Panc1 (cell line): ENCODE measurements at regions not wholly inside any gene's neighbourhood (a gene's known extent, or its start where the extent isn't known, plus 50 kb on each side); places are given as distances from the start of the nearest gene placed in this dataset.

Experiments
- ATAC-seq: fragments of 200-7000 bp; cut with Tn5 transposase; 2 replicates; pipeline ENCODE4 v1.9.1; 2020; ENCODE audit warnings: mild to moderate bottlenecking, moderate library complexity
- BruUV-seq: library from RNA; stranded (reverse); fragments of 400-500 nt; replicated peaks from 2 replicates; lab custom pipeline; 2021; lab: Mats Ljungman, UMichigan
- CTCF ChIA-PET: fragments of 300-600 bp; sonication (Branson Sonifier 250); formaldehyde crosslinking; loops from one replicate; lab custom pipeline; 2022; ENCODE audit warnings: antibody characterized with exemption; lab: Charles Lee
- POLR2A ChIA-PET: fragments of 300-600 bp; sonication (Branson Sonifier 250); formaldehyde crosslinking; loops from one replicate; lab custom pipeline; 2022; ENCODE audit warnings: antibody characterized with exemption; lab: Charles Lee
- DNase-seq: peaks from one replicate; pipeline ENCODE4 v3.0.0-alpha.2; 2010; ENCODE audit warnings: low read depth, low spot score
- H3K27ac ChIP-seq: 2 replicates; pipeline ENCODE4 v1.5.1; 2011; ENCODE audit warnings: mild to moderate bottlenecking, low read length, inconsistent platforms
- H3K27me3 ChIP-seq: fragments of 200-500 bp; sonication (Bioruptor generic); 2 replicates; pipeline ENCODE4 v1.6.0; 2014; ENCODE audit warnings: low read length, inconsistent platforms; ENCODE audit not compliant: control insufficient read depth, insufficient read depth
- H3K36me3 ChIP-seq: fragments of 200-500 bp; sonication (Bioruptor generic); 2 replicates; pipeline ENCODE4 v1.5.1; 2014; ENCODE audit warnings: inconsistent platforms, mild to moderate bottlenecking, low read length, moderate library complexity; ENCODE audit not compliant: control insufficient read depth, insufficient read depth
- H3K4me1 ChIP-seq: 2 replicates; pipeline ENCODE4 v1.5.1; 2011; ENCODE audit warnings: inconsistent platforms, mild to moderate bottlenecking, low read length, moderate library complexity; ENCODE audit not compliant: control insufficient read depth, insufficient read depth
- H3K4me3 ChIP-seq, 2 experiments: 2 replicates each; pipeline ENCODE4 v1.5.1; 2011 to 2012; ENCODE audit warnings: low read depth in 2 of 2, low read length in 2 of 2, mild to moderate bottlenecking in 2 of 2, inconsistent platforms in 1 of 2, moderate library complexity in 1 of 2
- H3K9me3 ChIP-seq: fragments of 200-500 bp; sonication (Bioruptor generic); 2 replicates; pipeline ENCODE4 v1.5.1; 2014; ENCODE audit warnings: low read depth, mild to moderate bottlenecking, inconsistent platforms, low read length, moderate library complexity; ENCODE audit not compliant: control insufficient read depth, insufficient read depth
- POLR2AphosphoS5 ChIP-seq: IDR thresholded peaks from 2 replicates; pipeline ENCODE4 v1.6.1; 2012; ENCODE audit warnings: mild to moderate bottlenecking, low read depth, low read length, moderate library complexity
- SIN3A ChIP-seq: IDR thresholded peaks from 2 replicates; pipeline ENCODE4 v1.6.1; 2012; ENCODE audit warnings: low read depth, mild to moderate bottlenecking, low read length, moderate library complexity, borderline replicate concordance; ENCODE audit not compliant: insufficient read depth
- TCF7L2 ChIP-seq: IDR thresholded peaks from 2 replicates; pipeline ENCODE4 v1.6.1; 2011; ENCODE audit warnings: mild to moderate bottlenecking, low read depth, low read length, inconsistent platforms
- in situ Hi-C: cut with HindIII; loops from 2 replicates; pipeline ENCODE4 v1.10.0; 2016; ENCODE audit warnings: low sequenced_read_pairs, low pct_unique_long_range_greater_than_20kb
- intact Hi-C: fragments of 100-400 bp; cut with micrococcal nuclease; formaldehyde crosslinking; loops from one replicate; pipeline ENCODE4 v1.10.0; 2022; ENCODE audit not compliant: unreplicated experiment
- TF ChIP-seq, protein P1 (sequence below): fragments of 450-650 bp; IDR thresholded peaks from 2 replicates; pipeline ENCODE4 v1.5.1; 2017; ENCODE audit warnings: mild to moderate bottlenecking
- TF ChIP-seq, protein P2 (sequence below), 2 experiments: IDR thresholded peaks; 2 replicates each; pipeline ENCODE4 v1.6.1; 2011 to 2012; ENCODE audit warnings: low read depth in 2 of 2, control low read depth in 1 of 2, low read length in 1 of 2, mild to moderate bottlenecking in 1 of 2, moderate library complexity in 1 of 2; ENCODE audit not compliant: insufficient read depth in 1 of 2

DNA sequence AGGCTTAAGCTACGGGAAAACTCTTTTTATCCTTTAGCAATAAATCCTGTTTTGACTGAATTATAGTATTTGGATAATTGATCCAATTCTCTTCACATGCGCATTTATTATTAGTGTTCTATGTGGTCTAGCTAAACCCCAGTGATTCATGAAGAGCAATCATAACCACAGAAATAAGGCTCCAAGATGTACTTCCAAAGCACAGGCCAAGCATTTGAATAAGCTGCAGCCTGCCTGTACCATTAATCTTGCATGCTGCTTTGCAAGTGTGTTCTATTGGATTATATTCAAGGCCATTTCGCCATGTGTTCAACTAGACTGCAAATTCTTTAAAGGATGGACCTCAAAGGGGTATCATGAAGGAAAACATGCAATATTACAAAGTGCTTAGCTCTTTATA lies 385.2 kb upstream of the FAT1 start:
- ChIA-PET POLR2A (interaction anchor here (0.6 kb wide), 1 partner anchor 995 kb away, joined by 3 read pairs; no protein-coding TSS in a partner anchor), CTCF (no interaction called here)
- Histone ChIP-seq H3K27me3 (no peaks in the 10 kb centered on the region), H3K36me3 (no peaks in the 10 kb centered on the region), H3K4me1 (no peaks in the 10 kb centered on the region), H3K27ac (no peak overlapping the region), H3K9me3 (no peaks in the 10 kb centered on the region), H3K4me3 (no peak overlapping the region)
- in situ Hi-C loops (no loop called here), intact Hi-C loops (no loop called here)
- no peak for DNase-seq
- no peak for ATAC-seq
- TF ChIP-seq SIN3A (no peak), POLR2AphosphoS5 (no peak), TCF7L2 (no peak)
- TF ChIP-seq, protein P1, sequence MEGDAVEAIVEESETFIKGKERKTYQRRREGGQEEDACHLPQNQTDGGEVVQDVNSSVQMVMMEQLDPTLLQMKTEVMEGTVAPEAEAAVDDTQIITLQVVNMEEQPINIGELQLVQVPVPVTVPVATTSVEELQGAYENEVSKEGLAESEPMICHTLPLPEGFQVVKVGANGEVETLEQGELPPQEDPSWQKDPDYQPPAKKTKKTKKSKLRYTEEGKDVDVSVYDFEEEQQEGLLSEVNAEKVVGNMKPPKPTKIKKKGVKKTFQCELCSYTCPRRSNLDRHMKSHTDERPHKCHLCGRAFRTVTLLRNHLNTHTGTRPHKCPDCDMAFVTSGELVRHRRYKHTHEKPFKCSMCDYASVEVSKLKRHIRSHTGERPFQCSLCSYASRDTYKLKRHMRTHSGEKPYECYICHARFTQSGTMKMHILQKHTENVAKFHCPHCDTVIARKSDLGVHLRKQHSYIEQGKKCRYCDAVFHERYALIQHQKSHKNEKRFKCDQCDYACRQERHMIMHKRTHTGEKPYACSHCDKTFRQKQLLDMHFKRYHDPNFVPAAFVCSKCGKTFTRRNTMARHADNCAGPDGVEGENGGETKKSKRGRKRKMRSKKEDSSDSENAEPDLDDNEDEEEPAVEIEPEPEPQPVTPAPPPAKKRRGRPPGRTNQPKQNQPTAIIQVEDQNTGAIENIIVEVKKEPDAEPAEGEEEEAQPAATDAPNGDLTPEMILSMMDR = no peak
- TF ChIP-seq, protein P2, sequence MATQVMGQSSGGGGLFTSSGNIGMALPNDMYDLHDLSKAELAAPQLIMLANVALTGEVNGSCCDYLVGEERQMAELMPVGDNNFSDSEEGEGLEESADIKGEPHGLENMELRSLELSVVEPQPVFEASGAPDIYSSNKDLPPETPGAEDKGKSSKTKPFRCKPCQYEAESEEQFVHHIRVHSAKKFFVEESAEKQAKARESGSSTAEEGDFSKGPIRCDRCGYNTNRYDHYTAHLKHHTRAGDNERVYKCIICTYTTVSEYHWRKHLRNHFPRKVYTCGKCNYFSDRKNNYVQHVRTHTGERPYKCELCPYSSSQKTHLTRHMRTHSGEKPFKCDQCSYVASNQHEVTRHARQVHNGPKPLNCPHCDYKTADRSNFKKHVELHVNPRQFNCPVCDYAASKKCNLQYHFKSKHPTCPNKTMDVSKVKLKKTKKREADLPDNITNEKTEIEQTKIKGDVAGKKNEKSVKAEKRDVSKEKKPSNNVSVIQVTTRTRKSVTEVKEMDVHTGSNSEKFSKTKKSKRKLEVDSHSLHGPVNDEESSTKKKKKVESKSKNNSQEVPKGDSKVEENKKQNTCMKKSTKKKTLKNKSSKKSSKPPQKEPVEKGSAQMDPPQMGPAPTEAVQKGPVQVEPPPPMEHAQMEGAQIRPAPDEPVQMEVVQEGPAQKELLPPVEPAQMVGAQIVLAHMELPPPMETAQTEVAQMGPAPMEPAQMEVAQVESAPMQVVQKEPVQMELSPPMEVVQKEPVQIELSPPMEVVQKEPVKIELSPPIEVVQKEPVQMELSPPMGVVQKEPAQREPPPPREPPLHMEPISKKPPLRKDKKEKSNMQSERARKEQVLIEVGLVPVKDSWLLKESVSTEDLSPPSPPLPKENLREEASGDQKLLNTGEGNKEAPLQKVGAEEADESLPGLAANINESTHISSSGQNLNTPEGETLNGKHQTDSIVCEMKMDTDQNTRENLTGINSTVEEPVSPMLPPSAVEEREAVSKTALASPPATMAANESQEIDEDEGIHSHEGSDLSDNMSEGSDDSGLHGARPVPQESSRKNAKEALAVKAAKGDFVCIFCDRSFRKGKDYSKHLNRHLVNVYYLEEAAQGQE (IDR thresholded peaks at IDR 0.05; ENCODE audit: insufficient read depth in 1 of 2, low read depth in 2 of 2, low read length in 1 of 2) = no peak
- no TSS peak for BruUV-seq

DNA sequence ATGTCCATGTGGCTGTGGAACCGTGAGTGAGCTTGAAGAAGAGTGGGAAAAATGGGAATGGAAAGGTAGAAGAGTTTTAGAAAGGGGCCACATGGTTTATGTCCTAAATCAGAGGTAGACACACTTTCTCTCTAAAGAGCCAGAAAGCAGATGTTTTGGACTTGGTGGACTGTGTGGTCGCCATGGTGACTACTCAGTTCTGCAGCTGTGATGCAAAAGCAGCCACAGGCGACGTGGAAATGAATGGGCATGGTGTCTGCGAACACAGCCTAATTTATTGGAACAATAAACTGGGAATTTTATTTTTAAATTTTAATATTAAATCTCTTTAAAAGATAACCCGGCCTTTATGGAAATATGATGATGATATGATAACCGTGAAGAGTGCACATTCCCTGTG lies 386.0 kb upstream of the FAT1 start:
- DNase-seq = no peak
- H3K36me3 ChIP-seq = no peaks in the 10 kb centered on the region
- no peak for ATAC-seq
- no peaks in the 10 kb centered on the region for H3K27me3 ChIP-seq
- no peaks in the 10 kb centered on the region for H3K4me1 ChIP-seq
- H3K27ac ChIP-seq = no peak overlapping the region
- BruUV-seq = no TSS peak
- H3K4me3 ChIP-seq = no peak overlapping the region
- H3K9me3 ChIP-seq = no peaks in the 10 kb centered on the region
- TF ChIP-seq TCF7L2 (no peak), SIN3A (no peak), POLR2AphosphoS5 (no peak)
- TF ChIP-seq, protein P2 (IDR thresholded peaks at IDR 0.05; ENCODE audit: insufficient read depth in 1 of 2, low read depth in 2 of 2, low read length in 1 of 2) = no peak
- TF ChIP-seq, protein P1 = no peak
- intact Hi-C loops (no loop called here), in situ Hi-C loops (no loop called here)
- CTCF ChIA-PET = no interaction called here
- POLR2A ChIA-PET = no interaction called here
